ENCODE measurements at regions not wholly inside any gene's neighbourhood (a gene's known extent, or its start where the extent isn't known, plus 50 kb on each side); places are given as distances from the start of the nearest gene placed in this dataset.

DNA sequence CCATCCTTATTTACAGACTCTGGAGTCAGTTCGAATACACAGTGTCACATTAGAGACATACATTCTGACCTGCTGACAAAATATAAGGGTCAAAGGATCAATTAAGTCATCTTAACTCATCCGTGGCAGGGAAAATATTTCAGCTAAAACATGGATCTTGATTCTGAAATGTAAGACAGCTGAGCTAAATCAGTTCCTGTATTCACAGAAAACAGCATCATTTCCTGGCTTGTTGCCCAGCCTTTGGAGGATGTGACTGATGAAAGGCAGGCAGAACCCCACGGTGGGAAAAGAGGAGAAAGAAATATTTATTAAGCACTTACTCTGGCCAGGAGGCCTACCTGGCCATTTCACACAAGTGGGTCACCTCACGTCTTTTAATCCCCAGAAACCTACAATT lies 101.9 kb downstream of the GAS2L3 start:
- peak; percentile 16 for DNase-seq

DNA sequence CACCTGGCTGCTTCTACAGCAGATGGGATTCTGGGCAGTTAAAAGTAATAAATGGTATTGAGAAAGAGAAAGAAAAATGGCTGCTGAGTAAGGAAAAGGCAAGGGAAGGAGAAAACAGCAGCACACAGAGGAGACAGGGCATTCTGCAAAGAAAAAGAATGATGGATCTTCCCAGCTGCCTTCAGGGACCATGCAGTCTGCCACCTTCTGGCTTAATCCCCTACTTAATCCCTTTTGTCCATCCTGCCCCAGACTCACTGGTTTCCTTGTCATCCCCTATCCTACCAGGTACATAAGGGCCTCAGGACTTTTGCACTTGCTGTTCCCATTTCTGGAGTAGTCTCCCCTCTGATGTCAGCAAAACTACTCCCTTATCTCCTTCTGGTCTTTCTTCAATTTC lies 107.6 kb downstream of the GAS2L3 start:
- no peak for DNase-seq

DNA sequence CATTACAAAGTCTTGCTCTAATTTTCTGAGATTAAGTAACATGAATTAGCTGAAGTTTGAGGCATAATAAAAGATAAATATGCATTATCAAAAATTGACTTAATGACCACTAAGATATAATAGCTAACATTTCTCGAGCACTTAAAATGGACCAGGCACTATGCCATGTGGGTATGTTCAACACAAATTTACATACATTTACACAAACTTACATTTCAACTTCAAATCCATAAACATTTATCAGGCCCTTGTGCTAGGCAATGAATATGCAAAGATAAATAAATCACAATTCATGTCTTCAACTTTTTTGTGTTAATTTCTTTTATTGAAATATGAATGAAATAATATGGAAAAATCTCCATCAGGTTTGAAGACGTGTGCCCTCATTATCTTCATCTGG lies 108.7 kb downstream of the GAS2L3 start:
- no peak for DNase-seq

DNA sequence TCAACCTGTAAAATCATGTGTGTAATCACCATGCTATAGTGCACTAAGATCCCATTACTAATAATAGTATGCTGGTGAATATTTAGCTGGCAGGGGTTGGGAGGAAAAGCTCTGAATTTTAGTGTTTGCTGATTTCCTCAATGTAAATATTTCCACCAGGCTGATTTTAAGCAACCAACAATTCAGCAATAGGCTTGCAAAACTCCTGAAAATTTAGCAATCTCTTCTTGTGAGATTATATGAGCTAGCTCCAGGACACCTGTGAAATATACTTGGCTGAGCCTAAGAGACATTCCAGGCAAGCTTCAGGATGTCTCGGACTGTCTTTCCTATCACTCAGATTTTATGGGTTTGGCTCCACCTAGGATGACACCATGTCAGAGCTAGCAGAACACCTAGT lies 106.9 kb upstream of the ANO4 start:
- DNase-seq: no peak

DNA sequence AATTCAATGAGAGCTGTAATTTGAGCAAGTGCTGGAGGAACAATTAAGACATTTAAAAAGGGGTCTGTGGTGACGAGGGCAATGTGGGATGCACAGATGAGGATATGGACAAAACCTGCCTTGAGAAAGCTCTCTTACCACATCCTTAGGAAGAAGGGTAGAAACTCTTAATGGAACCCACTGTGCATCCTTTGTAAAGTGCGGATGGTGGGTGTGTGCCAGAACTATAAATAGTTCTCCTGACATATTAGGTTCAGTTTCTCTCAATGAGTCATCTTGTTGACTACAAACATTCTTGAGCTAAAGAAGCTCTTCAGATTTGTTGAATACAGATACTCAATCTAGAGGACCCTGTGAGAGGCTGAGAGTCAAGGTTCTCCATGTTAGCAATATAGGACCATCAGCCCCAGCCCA lies 106.1 kb upstream of the ANO4 start:
- DNase-seq: no peak

DNA sequence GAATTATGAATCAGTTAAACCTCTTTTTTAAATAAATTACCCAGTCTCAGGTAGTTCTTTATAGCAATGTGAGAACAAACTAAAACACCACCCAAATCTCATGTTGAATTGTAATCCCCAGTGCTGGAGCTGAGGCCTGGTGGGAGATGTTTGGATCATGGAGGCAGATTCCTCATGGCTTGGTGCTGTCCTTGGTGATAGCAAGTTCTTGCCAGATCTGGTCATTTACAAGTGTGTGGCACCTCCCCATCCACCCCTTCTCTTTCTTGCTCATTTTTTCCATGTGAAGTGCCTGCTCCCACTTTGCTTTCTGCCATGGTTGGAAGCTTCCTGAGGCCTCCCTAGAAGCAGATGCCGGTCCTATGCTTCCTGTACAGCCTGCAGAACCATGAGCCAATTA lies 102.1 kb upstream of the ANO4 start:
- no peak for DNase-seq

DNA sequence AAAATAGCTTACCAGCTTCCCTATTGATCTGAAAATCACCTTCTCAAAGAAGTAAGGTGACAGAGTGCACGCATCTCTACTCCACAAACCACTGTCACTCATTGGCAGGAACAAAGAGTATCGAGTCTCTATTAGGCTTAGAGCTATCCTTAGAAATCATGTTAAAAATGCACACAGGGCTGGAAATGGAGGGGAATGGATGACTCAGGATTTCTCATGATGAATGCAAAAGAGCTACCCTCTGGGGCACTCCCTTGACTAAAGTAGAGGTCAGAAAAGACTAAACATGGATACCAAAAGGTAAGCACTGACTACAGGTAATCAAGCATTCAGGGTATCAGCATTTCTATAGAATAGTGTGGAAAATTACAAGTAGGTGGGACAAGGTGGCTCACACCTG lies 96.1 kb upstream of the ANO4 start:
- no peak for DNase-seq

DNA sequence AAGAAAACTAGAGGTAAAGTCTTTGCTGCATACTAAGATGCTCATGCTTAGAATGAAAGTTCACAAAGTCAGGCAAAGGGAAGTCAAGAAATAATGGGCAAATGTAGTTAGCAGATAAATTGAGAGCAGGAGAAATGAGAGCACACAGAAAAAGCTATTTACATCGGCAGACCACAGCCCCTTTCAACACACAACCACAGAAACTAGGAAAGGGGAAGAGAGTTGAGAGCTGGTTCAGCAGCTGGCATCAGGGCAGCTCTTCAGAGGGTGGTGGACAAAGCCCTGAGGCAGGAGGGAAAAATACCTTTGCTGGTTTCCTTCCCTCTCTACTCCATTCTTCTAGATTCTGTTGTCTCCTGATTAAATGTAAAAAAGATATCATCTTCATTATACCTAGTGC lies 95.4 kb upstream of the ANO4 start:
- no peak for DNase-seq

DNA sequence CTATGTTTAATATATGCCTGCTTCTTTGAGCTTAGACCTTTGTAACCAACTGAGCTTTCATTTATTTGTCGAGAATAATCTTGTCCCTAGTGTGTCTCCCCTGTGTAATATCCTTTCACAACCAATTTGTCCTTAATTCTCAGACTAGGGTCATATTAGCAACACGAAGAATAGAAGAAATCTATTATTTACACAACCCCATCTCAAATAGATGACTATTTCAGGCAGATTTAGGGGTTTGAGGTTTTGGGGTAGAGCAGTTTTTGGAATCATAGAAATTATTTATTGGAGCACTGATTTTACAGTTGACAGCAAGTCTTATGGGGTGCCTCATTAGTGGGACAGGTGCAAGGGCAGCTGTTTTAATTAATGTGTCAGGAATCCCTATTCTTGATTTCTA lies 91.2 kb upstream of the ANO4 start:
- no peak for DNase-seq

DNA sequence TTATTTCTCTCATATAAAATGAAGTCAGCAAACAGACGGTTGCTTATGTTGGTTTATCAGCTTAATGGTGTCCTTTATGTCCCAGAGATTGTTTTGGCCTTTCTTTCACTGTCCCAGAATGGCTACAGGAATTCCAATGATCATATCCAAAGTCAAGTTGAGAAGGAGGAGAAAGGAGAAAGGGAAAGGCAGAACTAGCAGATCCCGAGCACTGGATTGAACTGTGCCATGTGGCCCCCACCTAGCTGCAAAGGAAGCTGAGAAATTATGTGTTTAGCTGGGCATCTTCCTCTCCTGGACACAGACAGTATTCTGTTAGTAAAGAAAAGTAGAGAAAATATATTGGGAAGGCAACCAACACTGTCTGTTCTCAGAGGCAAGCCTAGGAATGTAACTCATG lies 90.7 kb upstream of the ANO4 start:
- no peak for DNase-seq

DNA sequence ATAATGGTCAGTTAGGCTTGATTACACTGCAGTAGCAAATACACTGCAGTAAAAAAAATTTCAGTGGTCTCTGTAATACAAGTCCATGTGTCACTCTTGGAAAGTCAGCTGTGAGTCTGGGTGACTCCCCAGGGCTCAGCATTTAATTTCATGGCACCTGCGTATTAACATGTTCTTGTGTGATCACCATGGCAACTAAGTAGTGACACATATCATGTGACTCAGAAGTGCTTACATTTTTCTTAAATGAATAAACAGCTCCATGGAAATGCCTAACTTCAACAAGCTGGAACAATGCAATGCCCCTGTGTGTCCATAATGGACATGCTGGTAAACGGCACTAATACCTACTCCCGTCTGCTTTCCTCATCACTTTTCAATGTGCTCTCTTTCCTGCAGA lies 88.5 kb upstream of the ANO4 start:
- DNase-seq: no peak

DNA sequence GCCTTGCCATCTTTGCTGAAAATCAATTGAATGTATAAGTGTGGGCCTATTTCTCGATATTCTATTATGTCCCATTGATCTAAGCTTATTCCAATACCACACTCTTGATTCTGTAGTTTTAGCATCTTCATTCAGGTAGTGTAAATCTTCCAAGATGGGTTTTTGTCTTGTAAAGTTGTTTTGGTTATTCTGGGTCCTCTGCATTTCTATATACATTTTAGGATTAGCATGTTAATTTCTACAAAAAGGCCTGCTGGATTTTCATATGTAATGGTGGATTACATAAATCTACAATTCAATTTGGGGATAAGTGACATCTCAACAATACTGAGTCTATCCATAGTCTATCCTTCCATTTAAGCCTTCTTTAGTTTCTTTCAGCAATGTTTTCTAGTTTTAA lies 86.0 kb upstream of the ANO4 start:
- DNase-seq: no peak

DNA sequence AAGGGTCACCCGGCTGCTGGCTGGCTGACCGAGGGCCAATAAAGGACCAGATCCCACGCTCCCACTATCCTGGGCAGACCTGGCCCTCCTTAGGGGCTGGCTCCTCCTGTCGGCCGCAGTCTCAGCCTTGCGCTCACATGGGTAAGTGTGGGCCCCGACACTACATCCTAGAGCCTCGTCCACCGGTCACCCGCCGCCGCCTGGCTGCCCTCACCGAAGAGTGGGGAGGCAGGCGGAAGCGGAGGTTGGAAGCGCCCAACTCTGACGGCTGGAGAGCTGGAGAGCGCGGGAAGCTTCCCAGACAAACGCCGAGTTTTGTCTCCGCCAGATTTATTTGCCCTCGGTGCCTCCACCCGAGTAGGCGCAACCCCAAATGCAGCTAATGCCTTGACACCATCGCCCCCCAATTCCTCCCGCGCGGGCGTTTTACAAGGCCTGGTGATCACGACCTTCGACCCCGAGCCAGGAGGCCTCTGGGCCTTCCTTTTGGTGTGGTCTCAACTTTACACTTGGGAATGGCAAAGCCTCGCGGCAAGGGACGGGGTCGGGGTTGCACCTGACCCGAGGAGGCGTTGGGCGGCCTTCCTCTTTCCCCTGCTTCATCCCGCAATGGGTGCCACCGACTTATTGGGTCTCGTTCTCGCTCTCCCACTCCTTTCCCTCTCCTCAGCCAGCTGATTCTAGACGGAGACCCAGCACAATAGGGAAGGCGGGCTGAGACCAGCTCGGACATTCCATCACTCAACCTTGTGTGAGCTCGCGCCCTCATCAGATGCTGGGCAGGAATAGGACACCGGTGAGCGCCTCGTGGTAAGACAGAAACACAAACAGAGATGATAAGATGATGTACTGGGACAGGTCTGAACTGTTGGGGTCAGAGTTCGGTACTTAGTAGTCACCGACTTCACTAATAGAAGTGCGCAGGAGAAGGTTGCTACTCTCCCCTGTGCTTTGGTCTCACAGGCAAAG lies 78.3 kb upstream of the ANO4 start:
- DNase-seq: no peak

DNA sequence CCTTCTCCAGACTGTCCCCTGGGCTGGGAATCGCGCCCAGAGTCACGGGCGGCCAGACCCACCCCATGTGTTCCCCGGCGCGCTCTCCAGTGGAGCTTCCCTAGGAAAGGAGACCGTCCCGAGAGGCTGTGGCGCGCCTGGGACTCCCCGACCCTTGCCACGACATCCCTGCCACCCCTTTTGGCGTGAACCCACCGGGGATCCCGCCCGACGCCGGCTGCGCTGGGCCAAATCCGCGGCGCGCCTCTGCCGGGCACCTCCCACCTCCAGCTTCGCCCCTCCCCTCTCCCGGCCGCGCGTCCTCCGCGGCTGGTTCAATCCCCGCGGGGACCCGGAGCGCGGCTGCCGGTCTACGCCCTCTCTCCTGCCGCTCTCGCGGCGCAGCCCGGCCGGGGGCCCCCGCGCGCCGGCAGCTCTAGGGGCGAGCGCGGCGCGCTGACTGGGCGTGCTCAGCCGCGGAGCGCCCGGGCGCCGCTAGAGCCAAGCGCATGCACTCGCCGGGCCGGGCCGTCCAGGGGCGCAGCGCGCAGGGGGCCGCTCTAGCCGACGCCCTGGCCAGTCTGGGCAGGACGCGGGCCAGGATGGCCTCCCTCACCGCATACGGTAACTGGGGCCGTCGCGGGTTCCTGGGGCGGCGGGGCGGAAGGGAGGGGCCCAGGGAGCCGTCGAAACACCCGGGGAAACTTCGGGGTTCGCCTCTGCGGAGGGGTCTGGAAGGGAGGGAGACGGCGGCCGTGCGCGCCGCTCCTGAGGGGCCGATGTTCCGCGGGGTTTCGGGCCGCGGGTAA lies 77.4 kb upstream of the ANO4 start:
- DNase-seq: no peak

DNA sequence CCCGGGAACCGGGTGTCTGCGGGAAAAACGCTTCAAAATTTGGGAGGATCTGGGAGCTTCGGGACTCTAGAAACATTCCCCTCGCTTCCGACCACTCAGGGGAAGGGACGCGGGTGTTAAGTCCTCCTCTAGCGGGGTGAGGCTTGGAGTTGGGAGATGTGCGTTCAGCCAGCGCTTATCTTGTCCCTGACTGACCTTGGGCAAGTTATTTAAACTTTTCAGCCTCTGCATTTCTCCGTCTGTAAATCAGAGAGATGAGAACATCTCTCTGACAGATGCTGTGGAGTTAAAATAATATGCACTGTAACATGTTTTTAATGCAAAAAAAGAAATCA lies 76.9 kb upstream of the ANO4 start:
- DNase-seq: no peak

DNA sequence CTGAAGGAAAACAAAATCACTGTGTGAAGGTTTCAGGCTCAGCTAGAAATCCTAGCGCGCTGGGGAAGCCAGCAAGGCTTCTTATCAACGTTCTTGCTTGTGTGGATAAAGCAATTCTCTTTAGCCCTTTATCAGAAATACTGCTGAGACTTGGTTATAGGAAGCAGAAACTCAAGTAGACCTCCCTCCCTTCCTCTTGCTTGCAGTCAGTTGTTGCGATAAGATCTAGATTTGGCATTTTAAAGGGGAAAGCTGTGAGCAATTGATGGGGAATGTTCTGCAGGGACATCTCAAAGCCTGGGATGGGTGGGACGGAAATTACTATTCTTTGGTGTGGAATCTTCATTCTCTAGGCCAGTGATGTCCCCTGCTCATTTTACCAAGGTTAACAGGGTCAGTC lies 76.4 kb upstream of the ANO4 start:
- DNase-seq: no peak

DNA sequence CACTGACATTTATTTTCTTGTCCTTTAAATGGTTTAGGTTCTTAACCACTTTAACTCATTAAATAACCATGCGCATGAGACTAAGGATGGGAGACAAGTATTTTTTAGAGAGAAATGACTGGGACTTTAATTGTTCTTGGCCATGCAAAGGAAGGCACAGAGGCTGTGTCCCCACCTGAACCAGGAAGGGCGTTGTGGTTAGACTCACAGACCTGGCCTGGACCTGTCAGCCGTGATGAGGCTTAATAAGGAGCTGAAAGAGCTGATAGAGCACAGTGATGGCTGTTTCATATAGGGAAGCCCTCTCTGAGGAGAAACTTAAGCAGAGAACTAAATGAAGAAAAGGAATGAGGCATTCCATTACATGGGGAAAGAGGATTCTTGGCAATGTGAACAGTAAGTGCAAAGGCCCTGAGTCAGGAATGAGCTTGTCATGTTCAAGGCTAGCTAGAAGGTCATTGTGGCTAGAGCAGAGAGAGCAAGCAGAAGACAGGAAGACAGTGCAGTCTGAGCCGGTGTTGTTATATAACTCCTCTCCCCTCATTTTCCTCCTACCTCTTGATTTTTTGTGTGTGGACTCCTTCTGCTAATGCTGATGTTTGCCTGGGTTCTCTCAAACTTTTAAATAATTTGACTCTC lies 74.4 kb upstream of the ANO4 start:
- DNase-seq: no peak

DNA sequence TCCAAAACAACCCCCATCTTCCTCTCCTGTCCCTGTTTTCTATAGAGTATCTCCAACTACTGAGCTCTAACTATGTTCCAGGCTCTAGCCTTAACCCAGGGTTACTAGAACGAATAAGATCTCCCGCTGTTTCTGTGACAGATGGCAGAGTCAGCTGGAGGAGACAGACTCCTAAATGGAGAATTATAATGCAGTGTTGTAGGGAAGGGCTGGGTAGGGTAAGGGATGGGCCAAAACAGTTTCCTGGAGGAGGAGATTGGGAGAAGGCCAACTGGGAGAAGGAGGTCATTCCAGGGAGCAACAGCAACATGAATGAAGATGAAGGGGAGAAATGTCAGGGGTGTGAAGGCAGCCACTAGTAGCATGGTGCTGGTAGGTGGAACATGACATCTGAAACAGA lies 73.4 kb upstream of the ANO4 start:
- no peak for DNase-seq

DNA sequence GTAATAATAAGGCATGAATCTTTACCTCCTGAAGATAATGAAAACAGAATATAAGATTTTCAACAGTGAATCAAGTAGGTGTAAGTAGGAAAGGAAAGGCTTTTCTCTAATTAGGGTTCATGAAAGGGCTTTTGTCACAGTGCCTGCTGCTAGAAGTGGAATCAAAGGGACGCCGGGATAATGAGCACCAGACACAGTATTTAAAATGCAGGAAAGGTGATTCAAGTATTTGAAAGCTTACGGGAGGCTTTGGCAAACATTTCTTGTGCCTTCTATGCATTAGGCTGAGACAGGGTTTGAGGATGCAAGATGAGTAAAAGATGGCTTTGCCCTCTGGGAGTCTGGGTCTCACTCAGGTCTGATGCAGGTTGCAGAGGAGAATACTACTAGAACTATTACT lies 70.5 kb upstream of the ANO4 start:
- no peak for DNase-seq

DNA sequence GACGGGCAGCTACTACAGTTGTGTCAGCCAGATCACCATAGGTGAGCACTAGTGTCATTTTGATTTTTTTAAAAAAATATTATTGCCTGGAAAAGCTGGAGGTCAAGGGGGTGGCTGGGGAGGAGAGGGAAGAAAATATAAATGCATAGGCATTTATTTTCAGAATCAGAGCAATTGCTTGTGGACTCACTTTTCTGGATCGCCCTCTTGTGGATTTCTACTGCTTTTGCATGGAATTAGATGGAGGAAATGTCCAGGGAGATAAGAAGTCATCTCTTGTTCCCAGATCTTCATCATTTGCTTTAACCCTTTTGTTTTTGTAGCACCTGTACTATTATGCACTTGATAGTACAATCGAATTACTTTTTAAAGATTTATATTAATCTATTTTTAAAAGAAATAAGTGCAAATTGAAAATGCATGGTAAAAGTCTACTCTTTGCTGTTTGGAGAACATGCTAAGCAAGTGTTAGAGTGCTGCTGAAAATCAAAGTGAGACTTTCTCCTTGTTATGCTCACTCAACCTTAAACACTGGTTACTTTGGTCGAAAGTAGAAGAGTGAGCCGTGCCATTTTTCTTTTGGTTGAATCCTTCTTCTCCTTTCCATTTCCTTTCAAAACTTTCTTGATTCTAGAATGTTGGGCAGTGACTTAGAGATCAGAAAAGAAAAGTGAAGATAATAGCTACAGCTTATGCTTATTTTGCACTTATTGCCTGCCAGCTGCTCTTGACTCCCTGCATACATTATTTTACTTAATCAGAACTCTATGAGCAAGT lies 60.6 kb upstream of the ANO4 start:
- DNase-seq: peak; percentile 26

DNA sequence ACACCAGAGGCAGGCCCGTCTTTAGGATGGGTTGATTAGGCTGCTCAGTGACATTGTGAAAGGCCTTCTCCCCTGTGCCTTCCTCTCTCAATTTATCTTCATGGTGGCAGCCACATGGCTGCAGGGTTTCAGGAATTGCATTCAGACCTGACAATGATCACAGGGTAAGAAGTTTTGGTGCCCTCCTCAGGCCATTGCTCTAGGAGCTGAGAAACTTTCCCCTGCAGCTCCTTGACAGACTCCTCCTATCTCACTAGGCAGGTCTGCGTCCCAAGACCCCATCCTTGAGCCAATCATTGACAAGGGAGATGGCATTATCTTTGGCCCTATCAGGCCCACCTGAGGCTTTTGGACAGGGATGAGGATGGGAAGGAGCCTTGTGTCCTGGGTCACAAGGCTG lies 57.4 kb upstream of the ANO4 start:
- DNase-seq: no peak

DNA sequence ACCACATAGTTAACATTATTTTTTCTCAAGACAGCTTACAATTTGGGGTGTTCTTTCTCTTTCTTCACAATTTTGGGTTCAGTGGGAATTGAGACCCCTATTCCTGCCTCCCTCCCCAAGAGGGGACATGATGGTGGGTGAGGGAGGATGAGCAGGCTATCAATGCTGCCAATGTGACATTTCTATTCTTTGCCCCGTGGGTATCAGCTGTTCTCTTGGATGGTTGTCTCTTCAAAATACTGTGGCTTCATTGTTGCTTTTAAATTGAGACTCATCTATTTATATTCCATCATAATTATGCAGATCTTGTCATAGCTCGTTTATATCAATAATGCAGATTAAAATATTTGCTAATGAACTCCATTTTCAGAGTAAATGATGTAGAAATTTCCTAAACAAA lies 56.5 kb upstream of the ANO4 start:
- DNase-seq: no peak

DNA sequence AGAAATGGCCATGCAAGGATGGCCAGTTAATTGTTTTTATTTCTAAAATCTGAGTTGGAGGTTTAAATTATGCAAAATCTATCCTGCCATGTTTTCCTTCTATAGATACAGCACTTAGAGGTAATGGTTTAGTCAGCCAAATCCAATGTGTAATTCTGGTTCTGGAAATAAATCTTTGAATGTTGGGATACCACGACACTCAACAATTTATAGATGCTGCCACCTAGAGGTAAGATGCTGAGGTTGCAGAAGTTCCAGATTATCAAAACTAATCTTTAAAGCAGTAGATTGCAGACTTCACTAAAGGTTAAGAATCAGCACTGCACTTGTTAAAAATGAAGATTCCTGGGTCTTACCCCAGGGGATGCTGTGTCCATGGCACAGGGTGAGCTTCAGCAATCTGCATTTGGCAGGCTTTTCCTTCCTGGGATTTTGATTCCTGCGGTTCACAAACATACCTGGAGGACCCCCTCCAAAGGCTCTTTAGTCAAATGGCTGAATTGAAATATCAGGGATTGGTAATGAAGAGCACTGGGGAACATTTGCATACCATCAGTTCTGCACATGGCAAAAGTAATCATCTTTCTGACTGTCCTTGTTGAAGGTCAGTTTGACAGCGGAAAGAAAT lies 53.4 kb upstream of the ANO4 start:
- DNase-seq: peak; percentile 48
